Left ventricle myocardium superior (tissue), 1 donor: ENCODE measurements at regions not wholly inside any gene's neighbourhood (a gene's known extent, or its start where the extent isn't known, plus 50 kb on each side); places are given as distances from the start of the nearest gene placed in this dataset.
"Not testable (repeated sequence)": the region's sequence is repeated elsewhere in the genome, so short reads cannot be mapped to it uniquely, and the experiment has no call there.

Experiments
- ATAC-seq: fragments of 200-7000 bp; cut with Tn5 transposase; one replicate; pipeline ENCODE4 v1.9.1; 2020; ENCODE audit warnings: mild to moderate bottlenecking, moderate library complexity
- DNase-seq: peaks from one replicate; pipeline ENCODE4 v3.0.0-alpha.2; 2020
- intact Hi-C: fragments of 100-400 bp; cut with micrococcal nuclease; formaldehyde crosslinking; loops from one replicate; pipeline ENCODE4 v1.11.0; 2022
- donor health status: DM: no; HTN: yes; CAD: no; lungs with severe emphysema.

DNA sequence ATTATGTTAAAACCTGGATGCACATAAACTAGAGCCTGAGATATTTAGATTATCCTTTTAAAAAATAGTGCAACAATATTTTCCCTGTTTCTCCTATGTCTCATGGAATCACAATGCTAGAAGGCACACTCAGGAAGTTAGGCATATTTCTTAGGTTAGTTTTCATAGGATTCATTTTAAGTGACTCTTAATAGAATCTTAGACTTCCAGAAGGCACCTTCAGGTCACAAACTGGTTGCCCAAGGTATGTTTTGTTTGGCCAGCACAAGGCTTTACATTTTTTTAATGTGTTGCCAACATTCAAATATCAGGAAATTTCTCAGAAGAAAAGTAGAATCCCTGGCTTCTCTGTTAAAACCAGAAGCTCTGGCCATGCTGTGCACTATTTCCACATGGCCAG lies 129.3 kb downstream of the LNPK start:
- intact Hi-C loops, result no loop called here
- no peak for ATAC-seq
- no peak for DNase-seq

DNA sequence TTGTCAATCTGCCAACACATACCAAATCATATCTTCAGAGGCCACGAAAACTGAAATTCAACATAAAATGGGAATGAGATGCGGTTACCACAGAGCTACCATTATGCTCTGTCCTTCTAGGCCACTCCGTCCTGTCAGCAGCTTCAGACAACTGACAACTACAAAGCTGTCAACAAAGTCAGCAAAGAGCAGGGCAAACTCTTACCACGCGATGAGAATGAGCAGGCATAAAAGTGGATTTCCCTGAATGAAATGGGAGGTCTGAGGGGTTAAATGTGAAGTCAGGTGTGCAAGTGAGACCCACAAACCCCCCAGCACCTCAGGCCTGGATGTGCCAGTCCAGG lies 130.1 kb downstream of the LNPK start:
- intact Hi-C loops, result no loop called here
- no peak for DNase-seq

DNA sequence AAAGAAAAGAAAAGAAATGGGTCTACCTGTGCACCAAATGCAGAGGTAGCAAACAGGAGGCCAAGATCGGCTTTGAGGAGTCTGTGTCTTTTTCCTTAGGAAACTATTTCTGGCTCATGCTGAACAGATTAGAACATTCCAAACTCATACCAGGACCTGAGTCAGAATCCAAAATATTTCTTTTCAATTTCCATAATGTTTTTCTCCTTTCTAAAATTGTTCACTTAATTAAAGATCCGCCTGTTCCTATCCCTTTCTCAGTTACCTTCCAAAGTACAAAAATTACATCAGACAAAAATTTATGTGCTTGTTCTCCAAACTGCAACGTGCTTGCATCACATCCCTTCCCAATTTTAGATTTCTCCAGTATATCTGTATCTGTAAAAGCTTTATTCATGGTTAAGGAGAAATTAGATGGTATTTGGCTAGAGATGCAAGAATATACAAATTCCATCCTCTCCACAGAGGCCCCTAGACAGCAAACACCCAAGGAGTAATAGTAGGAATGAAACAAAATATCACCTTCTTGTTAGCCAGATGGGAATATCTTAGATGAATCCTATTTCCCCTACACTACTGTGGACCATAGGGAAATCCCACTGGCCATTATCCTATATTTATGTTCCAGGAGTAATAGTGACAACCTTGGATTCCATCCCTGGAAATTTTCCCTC lies 130.6 kb downstream of the LNPK start:
- intact Hi-C loops, result no loop called here
- no peak for DNase-seq
- ATAC-seq, result no peak

More for the DNA sequence above, 130.1 kb downstream of the LNPK start:
- peak; percentile 94 for ATAC-seq

GRCh38 chr2:175865716-175866115 lies 136.4 kb downstream of the LNPK start:
- ATAC-seq (no peak), DNase-seq (no peak)
- intact Hi-C loops, result no loop called here

- intact Hi-C loops, result no loop called here
- no peak for ATAC-seq
- no peak for DNase-seq
Measured at GRCh38 chr2:175864137-175864850, 137.8 kb downstream of the LNPK start.

DNA sequence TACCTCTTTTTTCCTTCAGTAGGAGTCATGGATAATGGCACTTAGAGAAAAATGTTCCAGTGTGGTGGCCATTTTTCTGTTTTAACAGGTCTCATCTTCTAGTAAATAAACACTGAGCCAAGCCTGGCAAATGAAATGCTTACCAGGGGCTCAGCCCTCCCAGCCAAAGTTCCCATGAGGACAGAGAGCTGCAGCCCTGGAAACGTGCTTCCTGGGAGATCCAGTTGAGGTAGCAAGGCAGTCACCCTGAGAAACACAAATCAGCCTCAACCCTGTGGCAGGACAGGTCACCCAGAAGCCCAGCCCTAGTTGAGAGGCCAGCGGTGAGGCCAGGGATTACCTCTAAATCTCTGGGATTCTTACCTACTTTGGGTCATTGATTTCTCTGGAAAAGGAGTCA lies 140.1 kb downstream of the LNPK start:
- ATAC-seq (no peak), DNase-seq (no peak)
- intact Hi-C loops, result no loop called here

GRCh38 chr2:175855794-175856453 lies 146.1 kb downstream of the LNPK start:
- ATAC-seq (peak; percentile 99), DNase-seq (peak; percentile 57)
- intact Hi-C loops, result no loop called here

DNA sequence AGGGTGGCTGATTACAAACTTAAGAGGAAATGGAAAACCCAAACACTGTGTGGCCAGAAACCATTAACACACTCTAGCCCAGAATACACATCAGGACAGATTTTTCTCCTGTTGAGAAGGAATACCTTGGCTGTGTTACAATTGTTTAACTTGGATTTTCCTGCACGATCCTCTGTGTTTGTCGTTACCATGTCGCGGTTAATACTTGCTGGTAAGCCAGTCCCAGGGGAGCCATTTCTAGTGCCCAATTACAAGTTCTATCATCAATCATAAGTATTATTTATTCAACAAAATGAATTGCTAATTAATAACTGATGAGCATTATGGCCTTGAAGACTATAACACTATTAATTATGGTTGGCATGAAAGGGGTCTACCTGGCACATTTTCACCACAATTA lies 146.8 kb downstream of the LNPK start:
- ATAC-seq, result no peak

GRCh38 chr2:175854665-175855064 lies 147.4 kb downstream of the LNPK start:
- ATAC-seq, result no peak
- intact Hi-C loops, result no loop called here
- no peak for DNase-seq

More for the DNA sequence above, 146.8 kb downstream of the LNPK start:
- DNase-seq, result no peak
- intact Hi-C loops, result no loop called here

DNA sequence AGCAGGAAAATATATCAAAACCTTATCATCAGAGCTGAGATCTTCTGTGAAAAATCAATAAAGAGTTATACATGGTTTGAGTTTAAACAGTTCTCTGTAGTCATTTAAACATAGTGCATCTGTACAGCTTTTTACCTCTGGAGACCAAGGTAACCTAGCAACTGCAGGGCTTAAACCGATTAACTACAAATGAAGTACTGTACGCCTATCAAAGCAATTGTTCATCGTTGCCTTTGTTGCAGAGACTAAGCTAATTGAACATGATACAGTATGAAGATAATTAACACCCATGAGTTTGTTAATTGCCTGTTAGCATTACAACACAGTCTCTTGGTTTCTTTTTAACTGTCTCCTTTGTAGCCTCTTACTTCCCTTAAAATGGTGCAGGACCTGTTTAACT lies 147.9 kb downstream of the LNPK start:
- intact Hi-C loops, result no loop called here
- ATAC-seq (no peak), DNase-seq (no peak)

DNA sequence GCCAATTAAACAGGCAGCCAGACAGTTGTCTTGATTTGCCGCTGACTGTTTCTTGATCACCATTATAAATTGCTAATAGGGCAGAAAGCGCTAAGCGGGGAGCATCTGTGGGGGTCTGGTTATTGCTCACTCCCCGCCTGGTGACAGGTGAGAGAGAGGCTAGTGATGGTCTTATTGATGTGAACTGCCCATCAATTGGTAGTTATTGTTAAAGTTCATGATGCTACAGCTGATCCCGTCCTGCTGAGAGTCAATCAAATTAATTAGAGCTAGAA lies 148.5 kb downstream of the LNPK start:
- DNase-seq, result no peak
- intact Hi-C loops, result no loop called here
- ATAC-seq, result no peak

DNA sequence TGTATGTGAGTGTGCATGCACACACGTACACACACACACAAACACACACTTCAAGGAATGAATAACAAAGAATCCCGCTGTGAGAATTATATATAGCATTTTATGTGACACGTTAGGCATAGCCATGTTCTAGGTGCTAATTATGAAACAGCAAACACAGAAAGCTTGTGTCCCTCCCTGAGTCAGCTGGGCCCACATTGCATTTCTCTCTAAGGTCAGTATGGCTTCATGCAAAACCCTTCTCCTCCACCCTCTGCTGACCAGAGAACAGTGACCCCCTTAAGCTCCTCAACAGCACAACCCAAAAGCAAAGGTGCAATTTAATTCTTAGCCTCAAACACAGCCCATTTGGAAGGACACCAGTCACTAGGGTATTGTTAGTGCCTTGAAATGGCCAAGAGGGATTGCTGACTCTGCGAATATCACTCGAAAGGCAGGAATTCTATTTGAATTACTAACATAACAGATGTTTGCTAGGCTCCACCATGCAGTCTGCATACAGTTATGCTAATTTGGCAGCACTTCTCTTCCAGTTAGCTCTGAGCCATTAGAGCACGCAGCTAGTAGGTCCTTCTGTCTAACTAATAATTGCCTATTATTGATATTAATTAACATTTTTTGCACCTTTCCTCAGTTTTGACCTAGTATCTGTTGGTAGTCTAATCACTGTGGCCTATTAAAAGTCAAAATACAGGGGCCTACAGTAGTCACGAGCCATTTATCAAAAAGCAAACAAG lies 149.0 kb downstream of the LNPK start:
- ATAC-seq (no peak), DNase-seq (no peak)
- intact Hi-C loops, result no loop called here

GRCh38 chr2:175847128-175847527 lies 154.9 kb downstream of the LNPK start:
- DNase-seq, result no peak
- intact Hi-C loops, result no loop called here
- no peak for ATAC-seq

DNA sequence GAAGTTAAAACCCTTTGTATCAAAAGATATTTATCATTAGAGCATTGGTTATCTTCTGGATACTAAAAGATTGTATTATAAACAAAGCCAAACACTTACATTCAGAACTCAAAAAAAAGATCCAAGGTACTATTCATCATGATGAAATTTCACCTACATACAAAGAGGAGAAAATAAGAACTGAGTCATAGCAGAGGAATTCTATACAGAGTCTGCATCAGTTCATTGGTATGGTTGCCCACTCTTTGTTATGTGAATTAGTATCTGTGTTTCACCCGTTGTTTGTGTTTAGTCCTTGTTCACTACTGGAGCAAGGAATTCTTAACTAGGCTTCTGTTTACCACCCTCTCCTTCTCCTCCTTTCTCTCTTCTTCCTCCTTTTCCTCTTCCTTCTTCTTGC lies 157.9 kb downstream of the LNPK start:
- DNase-seq (no peak), ATAC-seq (no peak)
- intact Hi-C loops, result no loop called here

DNA sequence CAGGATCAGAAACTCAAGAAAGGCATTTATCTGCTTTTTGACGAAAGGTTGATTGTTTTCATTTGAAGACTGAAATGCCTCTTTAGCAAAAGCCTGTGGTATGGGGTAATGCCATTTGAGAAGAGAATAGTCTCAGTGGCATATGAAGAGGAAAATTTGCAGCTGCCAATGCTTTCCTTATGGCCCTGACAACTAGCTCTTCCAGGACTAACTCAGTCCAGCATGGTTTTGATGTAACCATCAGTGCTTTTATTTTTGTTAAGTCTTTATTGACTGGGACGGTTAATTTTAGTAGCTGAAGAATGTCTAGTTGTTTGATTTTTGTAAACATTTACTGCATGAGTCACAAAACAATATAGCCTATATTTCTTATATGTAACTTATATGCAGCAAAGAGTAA lies 158.4 kb downstream of the LNPK start:
- no peak for DNase-seq
- intact Hi-C loops, result no loop called here

DNA sequence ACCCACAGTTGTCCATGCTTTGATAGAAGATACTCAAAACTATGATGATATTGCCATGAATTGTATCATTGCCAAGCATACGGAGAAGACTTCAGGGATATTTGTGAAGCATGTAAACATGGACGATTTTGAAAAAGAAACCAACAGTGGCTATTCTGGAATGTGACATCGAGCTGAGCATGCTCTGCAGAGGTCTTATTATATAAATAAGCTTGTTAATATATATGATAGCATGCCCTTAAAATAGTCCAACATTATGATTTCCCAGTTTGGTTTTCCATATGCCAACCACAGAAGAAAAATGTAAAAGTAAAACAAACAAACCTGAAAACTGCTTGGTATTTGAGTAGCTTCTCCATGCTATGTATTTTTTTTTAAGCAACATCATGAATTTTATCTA lies 159.1 kb downstream of the LNPK start:
- intact Hi-C loops, result no loop called here
- no peak for ATAC-seq
- no peak for DNase-seq

More for the DNA sequence above, 158.4 kb downstream of the LNPK start:
- no peak for ATAC-seq

DNA sequence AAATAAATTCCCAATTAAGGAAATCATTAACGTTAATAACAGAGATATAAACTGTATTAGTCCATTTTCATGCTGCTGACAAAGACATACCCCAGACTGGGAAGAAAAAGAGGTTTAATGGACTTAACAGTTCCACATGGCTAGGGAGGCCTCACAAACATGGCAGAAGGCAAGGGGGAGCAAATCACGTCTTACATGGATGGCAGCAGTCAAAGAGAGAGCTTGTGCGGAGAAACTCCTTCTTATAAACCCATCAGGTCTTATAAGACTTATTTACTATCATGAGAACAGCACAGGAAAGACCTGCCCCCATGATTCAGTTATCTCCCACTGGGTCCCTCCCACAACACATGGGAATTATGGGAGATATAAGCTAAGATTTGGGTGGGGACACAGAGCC lies 161.3 kb downstream of the LNPK start:
- ATAC-seq, intact Hi-C loops: not testable (repeated sequence)

DNA sequence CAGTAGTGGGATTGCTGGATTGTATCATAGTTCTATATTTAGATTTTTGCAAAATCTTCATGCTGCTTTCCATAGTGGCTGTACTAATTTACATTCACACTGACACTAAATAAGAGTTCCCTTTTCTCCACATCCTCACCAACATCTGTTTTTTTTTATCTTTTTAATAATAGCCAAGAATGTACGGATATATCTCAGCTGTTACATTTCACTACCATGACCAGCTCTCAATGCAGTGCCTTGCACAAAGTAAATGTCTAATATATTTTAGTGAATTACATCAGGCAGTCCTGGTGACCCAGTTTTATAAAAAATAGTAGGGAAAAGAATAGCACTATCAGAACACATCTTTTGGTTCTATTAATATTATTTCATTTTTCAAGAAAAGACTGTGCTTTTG lies 161.8 kb downstream of the LNPK start:
- ATAC-seq (no peak), DNase-seq (no peak)
- intact Hi-C loops, result no loop called here

More for the DNA sequence above, 161.3 kb downstream of the LNPK start:
- DNase-seq, result not testable (repeated sequence)

DNA sequence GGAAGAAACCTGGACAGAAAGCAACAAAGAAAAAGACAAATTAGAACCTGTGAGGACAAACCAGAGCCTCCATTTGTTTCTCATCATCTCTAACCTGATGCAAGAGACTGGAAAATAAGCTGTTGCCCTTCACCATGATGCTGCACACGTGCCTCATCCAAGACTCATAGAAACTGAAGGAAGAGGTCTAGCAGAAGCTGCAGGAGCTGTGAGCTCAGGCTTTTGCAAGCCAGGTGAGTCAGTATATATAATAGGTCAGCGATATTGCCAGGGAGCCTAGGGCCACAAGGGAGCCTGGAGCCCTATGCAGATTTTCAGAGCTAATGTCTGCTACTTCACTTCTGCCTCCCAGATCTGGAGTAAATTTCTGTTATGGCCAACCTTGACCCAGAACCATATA lies 163.1 kb downstream of the LNPK start:
- DNase-seq (no peak), ATAC-seq (no peak)
- intact Hi-C loops, result no loop called here

- intact Hi-C loops, result no loop called here
- peak; percentile 62 for ATAC-seq
- no peak for DNase-seq
Measured at GRCh38 chr2:175837046-175837445, 165.0 kb downstream of the LNPK start.
